DND-41 (cell line): ENCODE measurements at regions not wholly inside any gene's neighbourhood (a gene's known extent, or its start where the extent isn't known, plus 50 kb on each side); places are given as distances from the start of the nearest gene placed in this dataset.

Experiments
- ATAC-seq: fragments of 200-7000 bp; cut with Tn5 transposase; 3 replicates; pipeline ENCODE4 v1.9.1; 2021; ENCODE audit warnings: low read depth; ENCODE audit not compliant: insufficient read depth
- DNase-seq: peaks from one replicate; pipeline ENCODE4 v3.0.0-alpha.2; 2020
- H2AFZ ChIP-seq: 2 replicates; pipeline ENCODE4 v1.6.0; 2012; ENCODE audit warnings: low read depth, low read length
- H3K27ac ChIP-seq: 2 replicates; pipeline ENCODE4 v1.5.1; 2012; ENCODE audit warnings: low read length, inconsistent platforms
- H3K27me3 ChIP-seq: fragments of 200-600 bp; sonication (generic); 2 replicates; pipeline ENCODE4 v1.6.0; 2012; ENCODE audit warnings: low read length, mild to moderate bottlenecking, inconsistent platforms; ENCODE audit not compliant: insufficient read depth, poor library complexity
- H3K36me3 ChIP-seq: 2 replicates; pipeline ENCODE4 v1.5.1; 2012; ENCODE audit warnings: low read length, inconsistent platforms; ENCODE audit not compliant: insufficient read depth
- H3K4me1 ChIP-seq: 2 replicates; pipeline ENCODE4 v1.5.1; 2012; ENCODE audit warnings: mild to moderate bottlenecking, low read length; ENCODE audit not compliant: insufficient read depth
- H3K4me2 ChIP-seq: 2 replicates; pipeline ENCODE4 v1.6.0; 2012; ENCODE audit warnings: mild to moderate bottlenecking, moderate library complexity, low read length, inconsistent platforms; ENCODE audit not compliant: insufficient read depth
- H3K4me3 ChIP-seq, 2 experiments: fragments of 200-600 bp in 1 of 2; shearing (Covaris generic) in 1 of 2; 2 replicates each; pipeline ENCODE4 v1.5.1; 2012 to 2016; ENCODE audit warnings: inconsistent platforms in 2 of 2, low read length in 2 of 2, mild to moderate bottlenecking in 2 of 2, low read depth in 1 of 2, moderate library complexity in 1 of 2
- H3K79me2 ChIP-seq: 2 replicates; pipeline ENCODE4 v1.6.0; 2012; ENCODE audit warnings: low read length, inconsistent platforms; ENCODE audit not compliant: insufficient read depth
- H3K9ac ChIP-seq: 2 replicates; pipeline ENCODE4 v1.6.0; 2012; ENCODE audit warnings: low read depth, mild to moderate bottlenecking, inconsistent platforms, low read length, moderate library complexity
- H3K9me3 ChIP-seq: 2 replicates; pipeline ENCODE4 v1.5.1; 2012; ENCODE audit warnings: low read length, moderate library complexity, mild to moderate bottlenecking, inconsistent platforms; ENCODE audit not compliant: insufficient read depth, severe bottlenecking
- H4K20me1 ChIP-seq: 2 replicates; pipeline ENCODE4 v1.6.0; 2012; ENCODE audit warnings: low read length; ENCODE audit not compliant: insufficient read depth
- CTCF ChIP-seq: IDR thresholded peaks from 2 replicates; pipeline ENCODE4 v1.5.1; 2012; ENCODE audit warnings: borderline replicate concordance, low read length, moderate library complexity, mild to moderate bottlenecking; ENCODE audit not compliant: poor library complexity, severe bottlenecking; ENCODE audit errors: extremely low read depth
- EZH2 ChIP-seq: IDR thresholded peaks from 3 replicates; pipeline ENCODE4 v1.6.1; 2012; ENCODE audit warnings: borderline replicate concordance, low read depth, mild to moderate bottlenecking, moderate library complexity, low read length, inconsistent platforms; ENCODE audit not compliant: severe bottlenecking

- no peak overlapping the region for H3K27ac ChIP-seq
These were observed 105.3 kb downstream of the CD24 start for GRCh38 chr6:106869203-106869602.

GRCh38 chr6:106866875-106867658 is 107.5 kb downstream of the CD24 start:
- H3K4me3 ChIP-seq = no peak overlapping the region
- no peak overlapping the region for H3K27ac ChIP-seq
- H3K79me2 ChIP-seq = no peaks in the 10 kb centered on the region
- H2AFZ ChIP-seq = no peak overlapping the region
- H4K20me1 ChIP-seq = no peaks in the 10 kb centered on the region
- peaks cover 12% of the 10 kb centered on the region for H3K9me3 ChIP-seq
- DNase-seq = no peak
- H3K27me3 ChIP-seq = no peaks in the 10 kb centered on the region
- ATAC-seq = no peak
- no peaks in the 10 kb centered on the region for H3K4me1 ChIP-seq
- TF ChIP-seq CTCF = no peak
- TF ChIP-seq EZH2 = no peak
- H3K9ac ChIP-seq = no peak overlapping the region
- no peak overlapping the region for H3K4me2 ChIP-seq
- H3K36me3 ChIP-seq = no peaks in the 10 kb centered on the region

More at GRCh38 chr6:106869203-106869602, 105.3 kb downstream of the CD24 start:
- Histone ChIP-seq H3K36me3 (no peaks in the 10 kb centered on the region), H3K27me3 (no peaks in the 10 kb centered on the region), H4K20me1 (no peaks in the 10 kb centered on the region), H3K4me3 (no peak overlapping the region), H3K4me2 (no peak overlapping the region), H3K9ac (no peak overlapping the region), H3K79me2 (no peaks in the 10 kb centered on the region), H2AFZ (no peak overlapping the region), H3K4me1 (no peaks in the 10 kb centered on the region), H3K9me3 (peaks cover 5% of the 10 kb centered on the region)
- no peak for TF ChIP-seq EZH2
- no peak for TF ChIP-seq CTCF
- no peak for ATAC-seq
- no peak for DNase-seq

GRCh38 chr6:106862858-106863257 is 111.7 kb downstream of the CD24 start:
- DNase-seq = no peak
- Histone ChIP-seq H3K9ac (no peak overlapping the region), H2AFZ (no peak overlapping the region), H3K4me1 (no peaks in the 10 kb centered on the region), H3K27me3 (no peaks in the 10 kb centered on the region), H3K36me3 (no peaks in the 10 kb centered on the region), H4K20me1 (no peaks in the 10 kb centered on the region), H3K9me3 (peaks cover 20% of the 10 kb centered on the region), H3K27ac (no peak overlapping the region), H3K4me2 (no peak overlapping the region), H3K4me3 (no peak overlapping the region), H3K79me2 (no peaks in the 10 kb centered on the region)
- ATAC-seq = no peak
- TF ChIP-seq EZH2 = no peak
- no peak for TF ChIP-seq CTCF
